Loucy (cell line): ENCODE measurements at regions not wholly inside any gene's neighbourhood (a gene's known extent, or its start where the extent isn't known, plus 50 kb on each side); places are given as distances from the start of the nearest gene placed in this dataset.

Experiments used
- H2AFZ ChIP-seq: fragments of 200-600 bp; sonication (generic); 2 replicates; pipeline ENCODE4 v1.6.0; 2016; ENCODE audit warnings: antibody characterized with exemption, mild to moderate bottlenecking, low read length, moderate library complexity
- H3F3A ChIP-seq: fragments of 200-600 bp; 2 replicates; pipeline ENCODE4 v1.6.0; 2016; ENCODE audit warnings: antibody characterized with exemption, low read depth, mild to moderate bottlenecking
- H3K27me3 ChIP-seq: fragments of 200-600 bp; sonication (generic); 2 replicates; pipeline ENCODE4 v1.6.1; 2014; ENCODE audit warnings: low read length, mild to moderate bottlenecking; ENCODE audit not compliant: insufficient read depth, poor library complexity, severe bottlenecking
- H3K36me3 ChIP-seq: fragments of 200-600 bp; sonication (generic); 2 replicates; pipeline ENCODE4 v1.6.1; 2016; ENCODE audit warnings: low read length; ENCODE audit not compliant: insufficient read depth
- H3K4me1 ChIP-seq: fragments of 200-600 bp; sonication (generic); 2 replicates; pipeline ENCODE4 v1.5.1; 2014; ENCODE audit warnings: low read length, mild to moderate bottlenecking; ENCODE audit not compliant: insufficient read depth, poor library complexity, severe bottlenecking
- H3K4me2 ChIP-seq: fragments of 200-600 bp; sonication (generic); 2 replicates; pipeline ENCODE4 v1.6.0; 2014; ENCODE audit warnings: antibody characterized with exemption, low read length, low read depth, mild to moderate bottlenecking; ENCODE audit not compliant: poor library complexity, severe bottlenecking
- H3K4me3 ChIP-seq: fragments of 200-600 bp; sonication (generic); 2 replicates; pipeline ENCODE4 v1.5.1; 2014; ENCODE audit warnings: low read length, mild to moderate bottlenecking, mixed read lengths; ENCODE audit not compliant: poor library complexity, severe bottlenecking
- H3K79me2 ChIP-seq: fragments of 200-600 bp; sonication (generic); 2 replicates; pipeline ENCODE4 v1.6.1; 2014; ENCODE audit warnings: low read length; ENCODE audit not compliant: insufficient read depth
- H3K9ac ChIP-seq: fragments of 200-600 bp; sonication (generic); 2 replicates; pipeline ENCODE4 v1.6.0; 2014; ENCODE audit warnings: mild to moderate bottlenecking, low read depth, low read length, moderate library complexity; ENCODE audit not compliant: poor library complexity, severe bottlenecking
- H3K9me2 ChIP-seq: fragments of 200-600 bp; sonication (generic); replicated peaks from 2 replicates; pipeline ENCODE4 v1.6.1; 2016; ENCODE audit warnings: low read depth, low read length, mixed read lengths
- H3K9me3 ChIP-seq: fragments of 200-600 bp; sonication (generic); 2 replicates; pipeline ENCODE4 v1.6.1; 2014; ENCODE audit warnings: mild to moderate bottlenecking, antibody characterized with exemption, low read length, low read depth; ENCODE audit not compliant: insufficient read depth
- H4K20me1 ChIP-seq: fragments of 200-600 bp; sonication (generic); 2 replicates; pipeline ENCODE4 v1.6.0; 2014; ENCODE audit warnings: antibody characterized with exemption, low read length, mild to moderate bottlenecking; ENCODE audit not compliant: insufficient read depth, poor library complexity, severe bottlenecking
- CTCF ChIP-seq: fragments of 200-600 bp; sonication (generic); conservative IDR thresholded peaks from 2 replicates; pipeline ENCODE4 v1.5.1; 2014; ENCODE audit warnings: mild to moderate bottlenecking, antibody characterized with exemption, low read length
- EZH2phosphoT487 ChIP-seq: fragments of 200-600 bp; IDR thresholded peaks from 2 replicates; pipeline ENCODE4 v1.6.1; 2018; ENCODE audit warnings: antibody characterized with exemption, mild to moderate bottlenecking, moderate library complexity, borderline replicate concordance

- no peaks in the 10 kb centered on the region for H3K9me3 ChIP-seq
- H3K4me3 ChIP-seq, result no peak overlapping the region
- no peaks in the 10 kb centered on the region for H3F3A ChIP-seq
- no peaks in the 10 kb centered on the region for H3K79me2 ChIP-seq
- no peaks in the 10 kb centered on the region for H3K4me1 ChIP-seq
- H4K20me1 ChIP-seq, result no peaks in the 10 kb centered on the region
- no peaks in the 10 kb centered on the region for H3K27me3 ChIP-seq
- no peak overlapping the region for H3K9ac ChIP-seq
- no peak overlapping the region for H2AFZ ChIP-seq
- TF ChIP-seq CTCF (no peak), EZH2phosphoT487 (no peak)
- H3K4me2 ChIP-seq, result no peak overlapping the region
- no peaks in the 10 kb centered on the region for H3K9me2 ChIP-seq
- H3K36me3 ChIP-seq, result no peaks in the 10 kb centered on the region
These were observed 127.9 kb downstream of the GRIN2B start for GRCh38 chr12:13853471-13853870.

- Histone ChIP-seq H3K9ac (no peak overlapping the region), H3K4me3 (no peak overlapping the region), H3K27me3 (no peaks in the 10 kb centered on the region), H3K9me3 (no peaks in the 10 kb centered on the region), H2AFZ (no peak overlapping the region), H3K4me1 (no peaks in the 10 kb centered on the region), H3K4me2 (no peak overlapping the region), H3K9me2 (no peaks in the 10 kb centered on the region), H3F3A (no peaks in the 10 kb centered on the region), H4K20me1 (no peaks in the 10 kb centered on the region), H3K79me2 (no peaks in the 10 kb centered on the region), H3K36me3 (no peaks in the 10 kb centered on the region)
- no peak for TF ChIP-seq EZH2phosphoT487
- no peak for TF ChIP-seq CTCF
These were observed 129.6 kb downstream of the GRIN2B start for GRCh38 chr12:13851828-13852227.

- Histone ChIP-seq H4K20me1 (no peaks in the 10 kb centered on the region), H3K4me1 (no peaks in the 10 kb centered on the region), H3K27me3 (no peaks in the 10 kb centered on the region), H3K9ac (no peak overlapping the region), H3K79me2 (no peaks in the 10 kb centered on the region), H3K4me3 (no peak overlapping the region), H2AFZ (no peak overlapping the region), H3K9me3 (no peaks in the 10 kb centered on the region), H3F3A (no peaks in the 10 kb centered on the region), H3K4me2 (no peak overlapping the region), H3K9me2 (no peaks in the 10 kb centered on the region), H3K36me3 (no peaks in the 10 kb centered on the region)
- TF ChIP-seq CTCF (no peak), EZH2phosphoT487 (no peak)
These were observed 131.9 kb downstream of the GRIN2B start for GRCh38 chr12:13849456-13849855.
